GM12872 (cell line): ENCODE measurements at regions not wholly inside any gene's neighbourhood (a gene's known extent, or its start where the extent isn't known, plus 50 kb on each side); places are given as distances from the start of the nearest gene placed in this dataset.

Experiments used
- CTCF ChIP-seq: IDR thresholded peaks from 3 replicates; pipeline ENCODE4 v1.5.1; 2011; ENCODE audit warnings: low read depth, mild to moderate bottlenecking, low read length, moderate library complexity; ENCODE audit not compliant: insufficient read depth

GRCh38 chr3:153601374-153601853 lies 439.4 kb downstream of the RAP2B start:
- no peak for TF ChIP-seq CTCF

GRCh38 chr3:153602801-153603200 lies 440.8 kb downstream of the RAP2B start:
- TF ChIP-seq CTCF: no peak

- TF ChIP-seq CTCF: no peak
Measured at GRCh38 chr3:153614140-153614539, 452.1 kb downstream of the RAP2B start.

GRCh38 chr3:153614563-153614962 lies 452.5 kb downstream of the RAP2B start:
- TF ChIP-seq CTCF: no peak

- no peak for TF ChIP-seq CTCF
Measured at GRCh38 chr3:153615863-153616262, 453.8 kb downstream of the RAP2B start.

GRCh38 chr3:153617463-153617862 lies 455.4 kb downstream of the RAP2B start:
- no peak for TF ChIP-seq CTCF

- no peak for TF ChIP-seq CTCF
Measured at GRCh38 chr3:153618176-153618575, 456.1 kb downstream of the RAP2B start.

GRCh38 chr3:153619268-153619667 lies 457.2 kb downstream of the RAP2B start:
- no peak for TF ChIP-seq CTCF
